K562 (cell line): ENCODE measurements at regions not wholly inside any gene's neighbourhood (a gene's known extent, or its start where the extent isn't known, plus 50 kb on each side); places are given as distances from the start of the nearest gene placed in this dataset.

Experiments
- ATAC-seq: fragments of 200-7000 bp; cut with Tn5 transposase; 3 replicates; pipeline ENCODE4 v1.9.1; 2020; ENCODE audit warnings: moderate library complexity
- BruUV-seq: library from RNA; stranded (reverse); fragments of 400-500 nt; replicated peaks from 2 replicates; lab custom pipeline; 2021; lab: Mats Ljungman, UMichigan
- CTCF ChIA-PET: fragments of 300-600 bp; formaldehyde crosslinking; extraction: SDS; loops from one replicate; lab custom pipeline; 2021; ENCODE audit warnings: low intra/inter-chr PET ratio; lab: Yijun Ruan, JAX
- POLR2A ChIA-PET: fragments of 300-600, 350-650 bp; sonication (Branson Sonifier 250); formaldehyde crosslinking; extraction: SDS; loops from one replicate; lab custom pipeline; 2021; ENCODE audit warnings: antibody characterized with exemption, inconsistent platforms; lab: Yijun Ruan, JAX
- DNase-seq, 4 experiments: peaks; one replicate each; pipeline versions ENCODE4 v3.0.0 to v3.0.0-alpha.2; 2011 to 2018; ENCODE audit warnings: low spot score in 3 of 4, mixed read lengths in 3 of 4; ENCODE audit errors: extremely low read depth in 1 of 4
- FAIRE-seq: peaks from 2 replicates; lab custom pipeline; 2011; peaks lifted over from hg19 to GRCh38; lab: Jason Lieb, UNC
- H2AFZ ChIP-seq: 2 replicates; pipeline ENCODE4 v1.6.0; 2011; ENCODE audit warnings: low read depth, low read length, control low read depth, inconsistent platforms
- H3K27ac ChIP-seq: fragments of 200-600 bp; 3 replicates; pipeline ENCODE4 v1.8.0; 2011; ENCODE audit warnings: low read depth, mild to moderate bottlenecking, control low read depth, inconsistent platforms, low read length, moderate library complexity, mixed read lengths; ENCODE audit errors: extremely low read depth
- H3K27me3 ChIP-seq, 2 experiments: fragments of 300-600 bp in 1 of 2; 2 replicates in 1 of 2; 3 replicates in 1 of 2; pipeline versions ENCODE4 v1.6.0 to v1.8.0; 2011; ENCODE audit warnings: inconsistent platforms in 2 of 2, low read length in 2 of 2, mild to moderate bottlenecking in 1 of 2, mixed read lengths in 1 of 2, moderate library complexity in 1 of 2; ENCODE audit not compliant: control insufficient read depth in 2 of 2, insufficient read depth in 2 of 2
- H3K36me3 ChIP-seq: fragments of 300-600 bp; 3 replicates; pipeline ENCODE4 v1.8.0; 2011; ENCODE audit warnings: mild to moderate bottlenecking, low read length, inconsistent platforms; ENCODE audit not compliant: control insufficient read depth, insufficient read depth
- H3K4me1 ChIP-seq, 2 experiments: fragments of 200-600 bp in 1 of 2; replicated peaks in 1 of 2; 2 replicates in 1 of 2; 3 replicates in 1 of 2; pipeline versions ENCODE4 v1.5.1 to v1.8.0; 2011; ENCODE audit warnings: inconsistent platforms in 2 of 2, low read length in 2 of 2, mild to moderate bottlenecking in 1 of 2, mixed read lengths in 1 of 2, moderate library complexity in 1 of 2; ENCODE audit not compliant: control insufficient read depth in 2 of 2, insufficient read depth in 2 of 2
- H3K4me2 ChIP-seq: 2 replicates; pipeline ENCODE4 v1.6.1; 2011; ENCODE audit warnings: low read length, control low read depth, inconsistent platforms, mixed read lengths; ENCODE audit not compliant: insufficient read depth
- H3K4me3 ChIP-seq: fragments of 200-600 bp; sonication (generic), shearing (Covaris generic); 2 replicates; pipeline ENCODE4 v1.5.1; 2016; ENCODE audit warnings: control low read depth, inconsistent platforms
- H3K79me2 ChIP-seq: fragments of 200-600 bp; 3 replicates; pipeline ENCODE4 v1.8.0; 2011; ENCODE audit warnings: low read length, inconsistent platforms; ENCODE audit not compliant: control insufficient read depth, insufficient read depth
- H3K9ac ChIP-seq, 2 experiments: 2 replicates each; pipeline versions ENCODE4 v1.6.0 to v1.6.1; 2011; ENCODE audit warnings: low read depth in 2 of 2, low read length in 2 of 2, control low read depth in 1 of 2, inconsistent platforms in 1 of 2, mild to moderate bottlenecking in 1 of 2, mixed read lengths in 1 of 2; ENCODE audit not compliant: insufficient read depth in 1 of 2
- H3K9me1 ChIP-seq: one replicate; pipeline ENCODE4 v1.6.0; 2011; ENCODE audit warnings: inconsistent platforms, mild to moderate bottlenecking, low read length, moderate library complexity; ENCODE audit not compliant: control insufficient read depth, insufficient read depth
- H3K9me3 ChIP-seq: replicated peaks from 2 replicates; pipeline ENCODE4 v1.5.1; 2011; ENCODE audit warnings: low read depth, low read length, inconsistent platforms; ENCODE audit not compliant: control insufficient read depth, insufficient read depth
- H4K20me1 ChIP-seq: replicated peaks from 2 replicates; pipeline ENCODE4 v1.6.1; 2011; ENCODE audit warnings: low read length, inconsistent platforms, mixed read lengths; ENCODE audit not compliant: control insufficient read depth, insufficient read depth
- ARID1B ChIP-seq: fragments of 450-650 bp; IDR thresholded peaks from 2 replicates; pipeline ENCODE4 v1.6.1; 2016; ENCODE audit warnings: antibody characterized with exemption, mild to moderate bottlenecking, inconsistent platforms
- ARNT ChIP-seq, 2 experiments: fragments of 450-650 bp; IDR thresholded peaks; 2 replicates each; pipeline ENCODE4 v1.6.1; 2016; ENCODE audit warnings: mild to moderate bottlenecking in 1 of 2
- CBX5 ChIP-seq: IDR thresholded peaks from 2 replicates; pipeline ENCODE4 v1.6.1; 2014; ENCODE audit warnings: low read depth, borderline replicate concordance
- DEAF1 ChIP-seq: fragments of 450-650 bp; formaldehyde crosslinking; IDR thresholded peaks from 2 replicates; pipeline ENCODE4 v1.4.0; 2020; ENCODE audit warnings: mild to moderate bottlenecking, moderate library complexity
- EGR1 ChIP-seq: fragments of 450-650 bp; conservative IDR thresholded peaks from 2 replicates; pipeline ENCODE4 v1.6.1; 2017; ENCODE audit warnings: mild to moderate bottlenecking
- ETS2 ChIP-seq: IDR thresholded peaks from 2 replicates; pipeline ENCODE4 v1.6.1; 2016; ENCODE audit warnings: borderline replicate concordance, missing genetic modification characterization, mild to moderate bottlenecking, moderate library complexity, missing compliant biosample characterization; ENCODE audit not compliant: poor library complexity, severe bottlenecking
- GTF2A2 ChIP-seq: IDR thresholded peaks from 2 replicates; pipeline ENCODE4 v1.6.1; 2016; ENCODE audit warnings: mild to moderate bottlenecking, missing genetic modification characterization, missing compliant biosample characterization
- HIVEP1 ChIP-seq: fragments of 250-450 bp; sonication (Bioruptor Pico); IDR thresholded peaks from 2 replicates; pipeline ENCODE4 v1.4.0; 2020; ENCODE audit warnings: mild to moderate bottlenecking
- HNRNPLL ChIP-seq: fragments of 200-400 bp; formaldehyde crosslinking; IDR thresholded peaks from 2 replicates; pipeline ENCODE4 v1.6.1; 2017; ENCODE audit warnings: low read length, low read depth, mild to moderate bottlenecking; ENCODE audit not compliant: poor library complexity, severe bottlenecking
- ILK ChIP-seq: fragments of 450-650 bp; IDR thresholded peaks from 2 replicates; pipeline ENCODE4 v1.6.1; 2016; ENCODE audit warnings: missing genetic modification characterization, low read depth, mild to moderate bottlenecking, missing compliant biosample characterization, moderate library complexity, borderline replicate concordance
- MBD2 ChIP-seq: sonication (generic); IDR thresholded peaks from 2 replicates; pipeline ENCODE4 v1.6.1; 2016; ENCODE audit warnings: low read depth, borderline replicate concordance
- SIX5 ChIP-seq, 2 experiments: IDR thresholded peaks; 2 replicates each; pipeline ENCODE4 v1.6.1; 2011; ENCODE audit warnings: low read length in 2 of 2, borderline replicate concordance in 1 of 2, low read depth in 1 of 2, mild to moderate bottlenecking in 1 of 2, moderate library complexity in 1 of 2; ENCODE audit not compliant: insufficient read depth in 1 of 2
- SRSF7 ChIP-seq: fragments of 200-400 bp; formaldehyde crosslinking; optimal IDR thresholded peaks from 2 replicates; pipeline ENCODE3; 2017; ENCODE audit warnings: mild to moderate bottlenecking, low read depth, low read length
- ZNF12 ChIP-seq: sonication (generic); formaldehyde crosslinking; IDR thresholded peaks from 2 replicates; pipeline ENCODE4 v1.4.0; 2020; ENCODE audit warnings: mild to moderate bottlenecking, missing genetic modification reagents
- ZNF23 ChIP-seq: fragments of 250-450 bp; sonication (Bioruptor Pico); IDR thresholded peaks from 2 replicates; pipeline ENCODE4 v1.4.0; 2020; ENCODE audit warnings: mild to moderate bottlenecking
- ZNF655 ChIP-seq: fragments of 250-450 bp; sonication (Bioruptor Pico); IDR thresholded peaks from 2 replicates; pipeline ENCODE4 v1.5.0; 2021
- WGBS: fragments of 100-300 bp; shearing (Covaris generic); methylation state at CpG from one replicate; pipeline ENCODE4 v1.1.6; 2016; ENCODE audit warnings: low coverage, mixed read lengths; ENCODE audit not compliant: insufficient coverage; ENCODE audit errors: missing lambda C conversion rate; 5-methylcytosine and 5-hydroxymethylcytosine counted together
- in situ Hi-C: fragments of 300-500 bp; cut with MboI; formaldehyde crosslinking; loops from 4 replicates; pipeline ENCODE4 v1.15.0; 2018; ENCODE audit warnings: inconsistent platforms, mixed read lengths
- intact Hi-C: fragments of 100-400 bp; cut with micrococcal nuclease; formaldehyde crosslinking; loops from 2 replicates; pipeline ENCODE4 v1.14.2; 2022
- TF ChIP-seq, protein P1 (sequence below), 2 experiments: fragments of 450-650 bp; IDR thresholded peaks; 2 replicates each; pipeline ENCODE4 v1.6.1; 2018; ENCODE audit warnings: mild to moderate bottlenecking in 2 of 2, low read depth in 1 of 2; ENCODE audit not compliant: partially characterized antibody in 2 of 2

GRCh38 chr22:49662681-49663080 lies 165.0 kb downstream of the BRD1 start:
- ChIA-PET CTCF (no interaction called here), POLR2A (interaction anchor here (0.7 kb wide), 1 partner anchor 156 kb away, joined by 3 read pairs; no protein-coding TSS in a partner anchor)
- Histone ChIP-seq H2AFZ (no peak overlapping the region), H3K9ac (no peak overlapping the region), H3K9me1 (no peaks in the 10 kb centered on the region), H3K36me3 (no peaks in the 10 kb centered on the region), H3K27me3 (peaks cover 19 to 47% of the 10 kb centered on the region in 2 experiments; a peak in 4 of 5 replicates), H3K27ac (no peak overlapping the region), H4K20me1 (no peaks in the 10 kb centered on the region), H3K79me2 (no peaks in the 10 kb centered on the region), H3K4me1 (peaks cover 2 to 29% of the 10 kb centered on the region in 2 experiments; a peak in 3 of 5 replicates), H3K4me3 (no peak overlapping the region), H3K9me3 (no peaks in the 10 kb centered on the region), H3K4me2 (no peak overlapping the region)
- no peak for ATAC-seq
- WGBS = 6% methylated on average over 12 of the region's 18 CpGs
- in situ Hi-C loops = no loop called here
- intact Hi-C loops = no loop called here
- no peak for DNase-seq
- no TSS peak for BruUV-seq
- FAIRE-seq = no peak
- no peak for TF ChIP-seq GTF2A2
- TF ChIP-seq ILK = no peak
- no peak for TF ChIP-seq ARNT (IDR thresholded peaks at IDR 0.05)
- TF ChIP-seq DEAF1 (CRISPR knock-in tag) = no peak
- TF ChIP-seq, protein P1, sequence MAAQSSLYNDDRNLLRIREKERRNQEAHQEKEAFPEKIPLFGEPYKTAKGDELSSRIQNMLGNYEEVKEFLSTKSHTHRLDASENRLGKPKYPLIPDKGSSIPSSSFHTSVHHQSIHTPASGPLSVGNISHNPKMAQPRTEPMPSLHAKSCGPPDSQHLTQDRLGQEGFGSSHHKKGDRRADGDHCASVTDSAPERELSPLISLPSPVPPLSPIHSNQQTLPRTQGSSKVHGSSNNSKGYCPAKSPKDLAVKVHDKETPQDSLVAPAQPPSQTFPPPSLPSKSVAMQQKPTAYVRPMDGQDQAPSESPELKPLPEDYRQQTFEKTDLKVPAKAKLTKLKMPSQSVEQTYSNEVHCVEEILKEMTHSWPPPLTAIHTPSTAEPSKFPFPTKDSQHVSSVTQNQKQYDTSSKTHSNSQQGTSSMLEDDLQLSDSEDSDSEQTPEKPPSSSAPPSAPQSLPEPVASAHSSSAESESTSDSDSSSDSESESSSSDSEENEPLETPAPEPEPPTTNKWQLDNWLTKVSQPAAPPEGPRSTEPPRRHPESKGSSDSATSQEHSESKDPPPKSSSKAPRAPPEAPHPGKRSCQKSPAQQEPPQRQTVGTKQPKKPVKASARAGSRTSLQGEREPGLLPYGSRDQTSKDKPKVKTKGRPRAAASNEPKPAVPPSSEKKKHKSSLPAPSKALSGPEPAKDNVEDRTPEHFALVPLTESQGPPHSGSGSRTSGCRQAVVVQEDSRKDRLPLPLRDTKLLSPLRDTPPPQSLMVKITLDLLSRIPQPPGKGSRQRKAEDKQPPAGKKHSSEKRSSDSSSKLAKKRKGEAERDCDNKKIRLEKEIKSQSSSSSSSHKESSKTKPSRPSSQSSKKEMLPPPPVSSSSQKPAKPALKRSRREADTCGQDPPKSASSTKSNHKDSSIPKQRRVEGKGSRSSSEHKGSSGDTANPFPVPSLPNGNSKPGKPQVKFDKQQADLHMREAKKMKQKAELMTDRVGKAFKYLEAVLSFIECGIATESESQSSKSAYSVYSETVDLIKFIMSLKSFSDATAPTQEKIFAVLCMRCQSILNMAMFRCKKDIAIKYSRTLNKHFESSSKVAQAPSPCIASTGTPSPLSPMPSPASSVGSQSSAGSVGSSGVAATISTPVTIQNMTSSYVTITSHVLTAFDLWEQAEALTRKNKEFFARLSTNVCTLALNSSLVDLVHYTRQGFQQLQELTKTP (IDR thresholded peaks at IDR 0.05; ENCODE audit: low read depth in 1 of 2, partially characterized antibody in 2 of 2) = no peak
- no peak for TF ChIP-seq ZNF655 (CRISPR knock-in tag)
- no peak for TF ChIP-seq ZNF12
- TF ChIP-seq HIVEP1 (CRISPR knock-in tag) = no peak
- no peak for TF ChIP-seq ARID1B
- TF ChIP-seq SIX5 (IDR thresholded peaks at IDR 0.05; ENCODE audit: borderline replicate concordance in 1 of 2, insufficient read depth in 1 of 2, low read depth in 1 of 2, low read length in 2 of 2) = no peak
- TF ChIP-seq HNRNPLL = no peak
- TF ChIP-seq SRSF7 = no peak
- no peak for TF ChIP-seq ZNF23 (CRISPR knock-in tag)
- TF ChIP-seq ETS2 = no peak
- no peak for TF ChIP-seq EGR1
- TF ChIP-seq CBX5 = no peak
- TF ChIP-seq MBD2 = no peak
